ENCODE measurements at regions not wholly inside any gene's neighbourhood (a gene's known extent, or its start where the extent isn't known, plus 50 kb on each side); places are given as distances from the start of the nearest gene placed in this dataset.

GRCh38 chr20:59386809-59387208 lies 86.4 kb downstream of the EDN3 start:
- no peak for TF ChIP-seq CTCF (IDR thresholded peaks at IDR 0.05; ENCODE audit: insufficient read depth, low read length, poor library complexity, severe bottlenecking)
- TF ChIP-seq EZH2phosphoT487 (conservative IDR thresholded peaks at IDR 0.05; ENCODE audit: low read length) = no peak

Data from SU-DHL-6 (cell line).